C1 segment of cervical spinal cord (tissue), 14 donors: ENCODE measurements at regions not wholly inside any gene's neighbourhood (a gene's known extent, or its start where the extent isn't known, plus 50 kb on each side); places are given as distances from the start of the nearest gene placed in this dataset.

Experiments used
- DNase-seq, 14 donors: peaks; one replicate each; lab custom pipeline; 2025; lab: John Stamatoyannopoulos, UW

DNA sequence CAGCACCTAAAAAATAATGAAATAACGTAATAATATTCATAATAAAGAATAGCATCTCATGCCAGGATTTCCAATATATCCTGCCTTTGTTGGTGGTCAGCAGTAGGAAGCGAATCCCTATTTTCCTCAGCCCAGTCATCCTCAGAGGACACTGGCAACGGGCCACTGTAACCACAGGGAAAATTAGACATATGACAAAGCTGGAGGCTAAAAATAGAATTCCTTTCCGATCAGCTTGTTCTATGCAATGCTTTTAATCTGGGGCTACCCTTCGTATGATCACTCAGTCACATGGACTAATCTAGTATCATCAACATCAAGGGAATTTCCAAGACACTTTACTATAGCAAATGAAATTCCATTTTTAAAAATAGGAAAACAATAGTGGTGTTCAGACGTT, 246.9 kb upstream of the KCNJ16 start:
- DNase-seq: no peak

DNA sequence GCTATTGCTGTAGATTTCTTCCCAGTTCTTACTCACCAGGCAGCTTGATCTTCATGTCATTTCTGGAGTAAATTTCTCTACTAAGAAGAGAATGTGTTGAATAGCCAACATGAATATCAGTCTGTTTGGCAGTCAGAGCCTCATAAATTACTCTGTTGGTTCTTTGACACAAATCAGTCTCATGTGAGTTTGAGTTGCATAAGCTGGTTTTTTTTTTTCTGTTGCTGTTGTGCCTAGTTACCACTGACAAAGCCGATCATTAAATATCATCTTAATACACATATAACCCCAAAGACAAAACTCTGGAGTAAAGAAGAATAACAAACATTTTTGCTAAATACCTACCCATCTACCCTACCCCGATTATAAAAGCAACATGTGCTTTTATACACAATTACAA, 240.5 kb upstream of the KCNJ16 start:
- no peak for DNase-seq

GRCh38 chr17:69851736-69852135, 223.3 kb upstream of the KCNJ16 start:
- DNase-seq: no peak

GRCh38 chr17:69853541-69854224, 221.3 kb upstream of the KCNJ16 start:
- DNase-seq: peak in 1 of 14 donors; percentile 1

- DNase-seq: no peak
Observed at GRCh38 chr17:69854225-69854780, 220.7 kb upstream of the KCNJ16 start.

- no peak for DNase-seq
Observed at GRCh38 chr17:69856946-69857345, 218.1 kb upstream of the KCNJ16 start.

GRCh38 chr17:69857412-69857835, 217.6 kb upstream of the KCNJ16 start:
- DNase-seq: peak in 1 of 14 donors; percentile 5

- DNase-seq: no peak
Observed at GRCh38 chr17:69858460-69858859, 216.6 kb upstream of the KCNJ16 start.

DNA sequence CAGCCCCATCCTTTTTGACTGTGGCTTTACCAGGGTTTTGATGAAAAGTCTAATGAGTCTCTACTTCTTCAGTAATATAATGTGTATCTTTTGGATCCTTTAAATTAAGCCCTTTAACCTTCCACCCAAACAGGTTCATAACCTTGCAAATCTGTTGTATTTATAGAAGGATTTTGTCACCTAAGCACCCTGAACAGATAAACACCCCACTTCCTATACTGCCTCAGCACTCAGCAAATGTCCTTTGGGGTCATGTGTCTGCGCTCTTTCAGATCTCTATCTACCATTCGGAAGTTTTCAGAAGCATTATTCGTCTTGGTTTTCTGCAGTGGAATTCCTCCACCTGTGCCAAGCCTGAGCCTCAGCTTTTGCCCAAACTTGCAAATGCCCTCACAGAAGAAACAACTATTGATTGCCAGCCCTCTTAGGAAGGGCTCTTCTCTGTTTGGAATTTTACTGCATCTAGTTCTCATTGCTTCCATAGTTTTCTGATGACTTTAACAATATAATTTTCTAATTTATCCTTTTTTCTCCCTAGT, 214.8 kb upstream of the KCNJ16 start:
- DNase-seq: no peak

- no peak for DNase-seq
Observed at GRCh38 chr17:69864462-69864861, 210.6 kb upstream of the KCNJ16 start.

- no peak for DNase-seq
Observed at GRCh38 chr17:69869667-69870066, 205.4 kb upstream of the KCNJ16 start.

DNA sequence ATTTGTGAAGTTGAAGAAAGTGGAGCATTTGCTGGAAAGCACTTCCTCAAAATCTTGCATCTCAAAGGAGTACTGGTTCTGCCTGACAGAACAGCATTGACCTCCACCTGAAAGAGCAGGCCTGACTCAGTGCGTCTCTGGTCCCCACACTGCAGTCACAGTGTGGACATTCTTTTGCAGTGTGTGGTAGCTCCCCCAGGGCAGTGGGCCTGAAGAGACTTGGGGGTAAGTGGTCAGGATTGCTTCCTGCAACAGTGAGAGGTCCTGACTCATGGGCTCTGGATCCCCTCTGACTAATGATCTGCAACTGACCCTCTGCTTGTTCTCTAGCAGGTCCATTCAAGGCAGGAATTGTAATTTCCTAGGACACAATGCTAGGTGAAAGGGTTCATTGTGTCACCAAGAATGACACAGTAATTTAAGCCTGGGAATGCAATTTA, 204.9 kb upstream of the KCNJ16 start:
- no peak for DNase-seq

GRCh38 chr17:69870751-69871199, 204.2 kb upstream of the KCNJ16 start:
- DNase-seq: no peak

GRCh38 chr17:69871318-69871717, 203.7 kb upstream of the KCNJ16 start:
- DNase-seq: no peak

- no peak for DNase-seq
Observed at GRCh38 chr17:69872675-69873262, 202.3 kb upstream of the KCNJ16 start.

- DNase-seq: no peak
Observed at GRCh38 chr17:69874175-69874670, 200.8 kb upstream of the KCNJ16 start.

DNA sequence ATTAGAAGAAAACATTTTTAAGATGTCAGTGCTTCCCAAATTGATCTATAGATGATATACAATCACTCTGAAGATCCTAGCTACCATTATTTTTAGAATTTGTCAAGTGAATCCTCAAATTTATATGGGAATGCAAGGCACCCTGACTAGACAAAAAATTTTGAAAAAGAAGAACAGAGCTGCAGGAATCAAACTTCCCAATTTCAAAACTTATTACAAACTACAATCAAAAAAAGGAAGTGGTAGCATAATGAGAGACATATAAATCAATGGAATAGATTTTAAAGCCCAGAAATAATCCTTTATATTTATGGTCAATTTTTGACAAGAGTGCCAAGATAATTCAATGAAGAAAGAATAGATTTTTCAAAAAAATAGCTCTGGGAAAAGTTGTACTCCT, 198.3 kb upstream of the KCNJ16 start:
- no peak for DNase-seq

GRCh38 chr17:69878661-69879060, 196.4 kb upstream of the KCNJ16 start:
- DNase-seq: no peak

- no peak for DNase-seq
Observed at GRCh38 chr17:69879576-69879975, 195.4 kb upstream of the KCNJ16 start.

DNA sequence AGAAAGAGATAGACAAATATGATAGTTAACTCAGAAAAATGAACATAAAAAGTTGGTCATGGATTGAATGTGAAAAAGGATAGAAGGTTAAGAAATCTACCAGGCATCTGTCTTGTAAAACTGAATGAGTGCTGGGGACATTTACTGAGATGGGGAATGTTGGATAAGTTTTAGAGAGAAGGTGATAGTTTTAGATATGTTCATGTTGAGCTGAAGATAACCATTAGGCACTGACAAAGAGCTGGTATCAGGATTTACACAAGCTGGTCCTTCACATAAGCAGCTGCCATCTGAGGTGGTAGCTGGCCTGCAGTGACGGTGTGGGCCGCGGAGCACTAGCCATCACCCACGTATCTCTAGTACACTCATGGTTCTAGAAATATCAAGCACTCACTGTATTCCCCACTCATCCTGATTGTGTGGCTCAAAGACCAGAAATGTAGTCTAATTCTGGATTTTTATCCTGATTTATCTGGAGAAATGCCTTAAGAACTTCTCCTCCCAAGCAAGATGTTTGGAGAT, 194.4 kb upstream of the KCNJ16 start:
- no peak for DNase-seq

GRCh38 chr17:69882281-69882680, 192.7 kb upstream of the KCNJ16 start:
- no peak for DNase-seq

DNA sequence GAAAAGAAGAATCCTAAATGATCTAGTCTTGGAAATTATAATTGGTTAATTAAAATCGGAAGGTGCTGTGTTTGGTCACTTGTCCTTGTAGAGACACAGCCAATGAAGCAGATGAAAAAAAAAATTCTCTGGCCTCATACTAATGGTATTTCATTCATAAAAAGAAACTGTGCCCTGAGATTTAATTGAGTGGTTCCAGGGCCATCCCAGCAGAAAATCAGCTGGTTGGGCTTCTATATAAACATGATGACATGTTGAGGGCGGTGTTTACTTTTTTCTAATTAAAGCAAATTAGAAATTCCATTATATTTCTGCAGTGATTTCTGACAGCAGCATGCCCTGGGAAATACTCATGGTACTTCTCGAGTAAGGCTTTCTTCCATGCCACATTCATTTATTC, 191.9 kb upstream of the KCNJ16 start:
- no peak for DNase-seq
